SU-DHL-6 (cell line): ENCODE measurements at regions not wholly inside any gene's neighbourhood (a gene's known extent, or its start where the extent isn't known, plus 50 kb on each side); places are given as distances from the start of the nearest gene placed in this dataset.

Experiments
- H2AFZ ChIP-seq: fragments of 200-600 bp; sonication (generic); 2 replicates; pipeline ENCODE4 v1.6.1; 2014; ENCODE audit warnings: low read depth, mild to moderate bottlenecking, moderate library complexity, mixed read lengths, antibody characterized with exemption, low read length; ENCODE audit not compliant: severe bottlenecking
- H3F3A ChIP-seq: fragments of 200-600 bp; shearing (Covaris generic); 2 replicates; pipeline ENCODE4 v1.6.0; 2016; ENCODE audit warnings: antibody characterized with exemption, mild to moderate bottlenecking; ENCODE audit not compliant: insufficient read depth
- H3K27ac ChIP-seq: fragments of 200-600 bp; sonication (generic); 2 replicates; pipeline ENCODE4 v1.5.1; 2016; ENCODE audit warnings: low read depth, mild to moderate bottlenecking, low read length, moderate library complexity, mixed read lengths
- H3K27me3 ChIP-seq: fragments of 200-600 bp; sonication (generic), shearing (Covaris generic); 2 replicates; pipeline ENCODE4 v1.6.0; 2014; ENCODE audit warnings: mild to moderate bottlenecking, low read length
- H3K36me3 ChIP-seq: fragments of 200-600 bp; sonication (generic); 2 replicates; pipeline ENCODE4 v1.6.1; 2014; ENCODE audit warnings: mild to moderate bottlenecking, low read length, mixed read lengths
- H3K4me2 ChIP-seq: fragments of 300-600, 200-600 bp; shearing (Covaris generic), sonication (generic); 2 replicates; pipeline ENCODE4 v1.6.0; 2014; ENCODE audit warnings: low read length, low read depth, mild to moderate bottlenecking; ENCODE audit not compliant: poor library complexity, severe bottlenecking
- H3K4me3 ChIP-seq: fragments of 200-600 bp; sonication (generic); 2 replicates; pipeline ENCODE4 v1.5.1; 2014; ENCODE audit warnings: antibody characterized with exemption, low read length, mild to moderate bottlenecking, mixed read lengths; ENCODE audit not compliant: insufficient read depth, poor library complexity, severe bottlenecking
- H3K79me2 ChIP-seq: fragments of 200-600 bp; sonication (generic); 2 replicates; pipeline ENCODE4 v1.6.1; 2014; ENCODE audit warnings: mild to moderate bottlenecking, low read length, moderate library complexity; ENCODE audit not compliant: insufficient read depth
- H3K9ac ChIP-seq: fragments of 200-600 bp; sonication (generic); 2 replicates; pipeline ENCODE4 v1.7.0; 2014; ENCODE audit warnings: mild to moderate bottlenecking, low read length
- H3K9me2 ChIP-seq: fragments of 200-600 bp; sonication (generic); replicated peaks from 2 replicates; pipeline ENCODE4 v1.6.1; 2014; ENCODE audit warnings: low read length; ENCODE audit not compliant: insufficient read depth
- H3K9me3 ChIP-seq: fragments of 200-600 bp; sonication (generic); 2 replicates; pipeline ENCODE4 v1.6.1; 2014; ENCODE audit warnings: low read length, mixed read lengths; ENCODE audit not compliant: insufficient read depth
- H4K20me1 ChIP-seq: fragments of 200-600 bp; sonication (generic); 2 replicates; pipeline ENCODE4 v1.6.1; 2014; ENCODE audit warnings: low read depth, mild to moderate bottlenecking, antibody characterized with exemption, low read length, moderate library complexity, mixed read lengths
- CTCF ChIP-seq: fragments of 200-600 bp; sonication (generic); IDR thresholded peaks from one replicate; pipeline ENCODE4 v1.5.1; 2017; ENCODE audit warnings: antibody characterized with exemption, mild to moderate bottlenecking, low read length, moderate library complexity; ENCODE audit not compliant: insufficient read depth, poor library complexity, severe bottlenecking
- EZH2phosphoT487 ChIP-seq: fragments of 200-600 bp; sonication (generic), shearing (Covaris generic); conservative IDR thresholded peaks from 2 replicates; pipeline ENCODE4 v1.6.1; 2018; ENCODE audit warnings: mild to moderate bottlenecking, antibody characterized with exemption, low read length, moderate library complexity, mixed read lengths

- Histone ChIP-seq H3K4me2 (no peak overlapping the region), H3K9ac (no peak overlapping the region), H3F3A (no peaks in the 10 kb centered on the region), H3K27me3 (no peaks in the 10 kb centered on the region), H3K9me2 (no peaks in the 10 kb centered on the region), H3K9me3 (no peaks in the 10 kb centered on the region), H2AFZ (no peak overlapping the region), H3K4me3 (no peak overlapping the region), H3K27ac (no peak overlapping the region), H3K79me2 (no peaks in the 10 kb centered on the region), H3K36me3 (no peaks in the 10 kb centered on the region), H4K20me1 (no peaks in the 10 kb centered on the region)
- TF ChIP-seq CTCF = no peak
- no peak for TF ChIP-seq EZH2phosphoT487
Measured at GRCh38 chr18:51559902-51560287, 362.4 kb upstream of the MEX3C start.

- Histone ChIP-seq H3K4me2 (no peak overlapping the region), H3K27ac (no peak overlapping the region), H4K20me1 (no peaks in the 10 kb centered on the region), H3K27me3 (no peaks in the 10 kb centered on the region), H2AFZ (no peak overlapping the region), H3K9me2 (no peaks in the 10 kb centered on the region), H3K79me2 (no peaks in the 10 kb centered on the region), H3K4me3 (no peak overlapping the region), H3K9ac (no peak overlapping the region), H3K36me3 (no peaks in the 10 kb centered on the region), H3K9me3 (no peaks in the 10 kb centered on the region), H3F3A (no peaks in the 10 kb centered on the region)
- TF ChIP-seq EZH2phosphoT487 = no peak
- TF ChIP-seq CTCF = no peak
Measured at GRCh38 chr18:51561821-51562220, 364.3 kb upstream of the MEX3C start.

GRCh38 chr18:51562866-51563265 lies 365.4 kb upstream of the MEX3C start:
- Histone ChIP-seq H3K9me2 (no peaks in the 10 kb centered on the region), H3K27me3 (no peaks in the 10 kb centered on the region), H3K79me2 (no peaks in the 10 kb centered on the region), H3K27ac (no peak overlapping the region), H4K20me1 (no peaks in the 10 kb centered on the region), H3K9me3 (no peaks in the 10 kb centered on the region), H3K4me3 (no peak overlapping the region), H3K4me2 (no peak overlapping the region), H3K9ac (no peak overlapping the region), H3K36me3 (no peaks in the 10 kb centered on the region), H3F3A (no peaks in the 10 kb centered on the region), H2AFZ (no peak overlapping the region)
- no peak for TF ChIP-seq CTCF
- TF ChIP-seq EZH2phosphoT487 = no peak

GRCh38 chr18:51563396-51563795 lies 365.9 kb upstream of the MEX3C start:
- H3K9me2 ChIP-seq = no peaks in the 10 kb centered on the region
- H3K36me3 ChIP-seq = no peaks in the 10 kb centered on the region
- H2AFZ ChIP-seq = no peak overlapping the region
- TF ChIP-seq CTCF (no peak), EZH2phosphoT487 (no peak)
- no peaks in the 10 kb centered on the region for H3F3A ChIP-seq
- H4K20me1 ChIP-seq = no peaks in the 10 kb centered on the region
- no peak overlapping the region for H3K4me2 ChIP-seq
- no peak overlapping the region for H3K9ac ChIP-seq
- no peak overlapping the region for H3K4me3 ChIP-seq
- H3K9me3 ChIP-seq = no peaks in the 10 kb centered on the region
- H3K27ac ChIP-seq = no peak overlapping the region
- H3K27me3 ChIP-seq = no peaks in the 10 kb centered on the region
- H3K79me2 ChIP-seq = no peaks in the 10 kb centered on the region
